Cardiac muscle cell (in vitro differentiated cells and primary cell): ENCODE measurements at regions not wholly inside any gene's neighbourhood (a gene's known extent, or its start where the extent isn't known, plus 50 kb on each side); places are given as distances from the start of the nearest gene placed in this dataset.

ENCODE experiments used
- DNase-seq, 2 donors: peaks; one replicate each; pipeline versions ENCODE4 v3.0.0 to v3.0.0-alpha.2; 2010 to 2017; ENCODE audit warnings: low read depth in 1 of 2, low spot score in 1 of 2
- H3K27ac ChIP-seq: fragments of 200-600 bp; sonication (generic); 2 replicates; pipeline ENCODE4 v1.5.1; 2016
- H3K27me3 ChIP-seq: fragments of 200-600 bp; sonication (generic); 2 replicates; pipeline ENCODE4 v1.6.0; 2016; ENCODE audit warnings: control low read depth
- H3K36me3 ChIP-seq: fragments of 200-600 bp; sonication (generic); 2 replicates; pipeline ENCODE4 v1.5.1; 2016; ENCODE audit warnings: control low read depth
- H3K4me1 ChIP-seq: fragments of 200-600 bp; sonication (generic); 2 replicates; pipeline ENCODE4 v1.8.1; 2017; ENCODE audit warnings: low read depth, mild to moderate bottlenecking, mixed run types
- H3K4me3 ChIP-seq: fragments of 200-600 bp; sonication (generic); 2 replicates; pipeline ENCODE4 v1.5.1; 2016; ENCODE audit warnings: mild to moderate bottlenecking
- H3K9me3 ChIP-seq: fragments of 200-600 bp; sonication (generic); 2 replicates; pipeline ENCODE4 v1.5.1; 2017; ENCODE audit warnings: low read depth, mild to moderate bottlenecking, control low read depth
- TF ChIP-seq, protein P1 (sequence below): IDR thresholded peaks from 2 replicates; pipeline ENCODE4 v1.5.1; 2012; ENCODE audit warnings: low read depth, mild to moderate bottlenecking, low read length

DNA sequence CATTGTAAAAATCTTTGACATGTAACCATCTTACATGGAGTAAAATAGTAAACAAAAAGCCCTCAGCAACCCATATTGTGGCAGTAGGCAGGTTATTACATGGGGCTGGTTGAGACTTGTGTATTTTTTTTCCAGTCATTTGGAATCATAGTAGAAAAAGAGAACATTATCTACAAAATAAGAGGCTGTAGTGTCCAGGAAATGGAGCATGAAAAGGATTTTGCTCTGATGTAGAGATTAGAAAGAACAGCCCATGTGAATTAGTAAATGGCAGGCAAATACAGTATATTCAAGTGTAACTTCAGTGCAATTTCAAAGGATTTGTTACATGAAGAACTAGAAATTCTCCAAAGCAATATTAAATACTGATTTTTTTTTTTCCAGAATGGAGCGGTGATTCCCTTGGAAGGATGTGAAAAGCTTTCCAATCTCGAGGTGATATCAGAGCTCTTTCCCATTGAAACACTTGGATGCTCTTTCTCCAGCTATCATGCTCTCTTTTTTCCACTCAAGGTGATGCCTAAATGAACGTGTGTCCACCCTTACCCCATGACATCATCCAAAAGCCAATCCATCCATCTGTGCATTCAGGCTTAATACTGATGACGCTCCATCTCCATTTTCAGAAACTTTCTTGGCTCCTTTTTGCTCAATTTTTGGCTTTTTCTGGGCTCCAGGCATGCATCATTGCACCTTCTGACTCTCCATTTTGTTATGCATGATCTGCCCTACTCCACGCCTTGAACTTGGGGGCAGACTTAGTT, 1034.7 kb downstream of the TYW1 start:
- DNase-seq, result no peak
- Histone ChIP-seq H3K9me3 (no peaks in the 10 kb centered on the region), H3K4me1 (no peaks in the 10 kb centered on the region), H3K4me3 (no peak overlapping the region), H3K27ac (no peak overlapping the region), H3K27me3 (no peaks in the 10 kb centered on the region), H3K36me3 (no peaks in the 10 kb centered on the region)
- TF ChIP-seq, protein P1, sequence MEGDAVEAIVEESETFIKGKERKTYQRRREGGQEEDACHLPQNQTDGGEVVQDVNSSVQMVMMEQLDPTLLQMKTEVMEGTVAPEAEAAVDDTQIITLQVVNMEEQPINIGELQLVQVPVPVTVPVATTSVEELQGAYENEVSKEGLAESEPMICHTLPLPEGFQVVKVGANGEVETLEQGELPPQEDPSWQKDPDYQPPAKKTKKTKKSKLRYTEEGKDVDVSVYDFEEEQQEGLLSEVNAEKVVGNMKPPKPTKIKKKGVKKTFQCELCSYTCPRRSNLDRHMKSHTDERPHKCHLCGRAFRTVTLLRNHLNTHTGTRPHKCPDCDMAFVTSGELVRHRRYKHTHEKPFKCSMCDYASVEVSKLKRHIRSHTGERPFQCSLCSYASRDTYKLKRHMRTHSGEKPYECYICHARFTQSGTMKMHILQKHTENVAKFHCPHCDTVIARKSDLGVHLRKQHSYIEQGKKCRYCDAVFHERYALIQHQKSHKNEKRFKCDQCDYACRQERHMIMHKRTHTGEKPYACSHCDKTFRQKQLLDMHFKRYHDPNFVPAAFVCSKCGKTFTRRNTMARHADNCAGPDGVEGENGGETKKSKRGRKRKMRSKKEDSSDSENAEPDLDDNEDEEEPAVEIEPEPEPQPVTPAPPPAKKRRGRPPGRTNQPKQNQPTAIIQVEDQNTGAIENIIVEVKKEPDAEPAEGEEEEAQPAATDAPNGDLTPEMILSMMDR, result no peak

DNA sequence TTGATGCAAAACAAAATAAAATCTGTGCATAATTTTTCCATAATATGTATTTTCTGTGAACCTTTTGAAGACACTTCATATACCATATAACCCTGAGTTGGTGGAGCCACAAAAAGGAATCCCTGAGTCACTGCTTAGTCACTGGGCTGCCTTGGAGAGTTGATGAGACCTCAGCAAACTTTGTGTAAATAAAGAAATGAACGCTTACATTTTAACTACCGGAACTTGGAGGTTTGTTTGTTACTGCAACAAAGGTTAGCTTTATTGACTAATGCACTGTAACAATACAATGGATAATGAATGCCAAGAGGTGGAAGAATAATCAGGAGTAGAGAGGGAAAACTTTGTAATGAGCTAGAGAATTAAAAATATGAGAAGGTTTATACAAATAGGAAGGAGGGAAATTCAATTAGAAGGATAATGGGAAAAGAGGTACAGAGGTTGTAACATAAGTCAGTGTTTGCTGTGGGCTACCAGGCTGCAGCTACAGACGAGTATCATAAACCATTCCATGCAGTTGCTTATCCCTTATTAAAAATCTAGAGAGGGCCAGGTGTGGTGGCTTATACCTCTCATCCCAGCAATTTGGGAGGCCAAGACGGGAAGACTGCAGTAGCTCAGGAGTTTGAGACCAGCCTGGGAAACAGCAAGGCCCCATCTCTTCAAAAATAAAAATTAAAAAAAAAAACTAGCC, 1042.1 kb downstream of the TYW1 start:
- TF ChIP-seq, protein P1, result no peak
- H3K4me1 ChIP-seq, result no peaks in the 10 kb centered on the region
- no peaks in the 10 kb centered on the region for H3K27me3 ChIP-seq
- peak in 1 of 2 donors; percentile 37 for DNase-seq
- H3K27ac ChIP-seq, result no peak overlapping the region
- H3K9me3 ChIP-seq, result no peaks in the 10 kb centered on the region
- no peak overlapping the region for H3K4me3 ChIP-seq
- no peaks in the 10 kb centered on the region for H3K36me3 ChIP-seq

DNA sequence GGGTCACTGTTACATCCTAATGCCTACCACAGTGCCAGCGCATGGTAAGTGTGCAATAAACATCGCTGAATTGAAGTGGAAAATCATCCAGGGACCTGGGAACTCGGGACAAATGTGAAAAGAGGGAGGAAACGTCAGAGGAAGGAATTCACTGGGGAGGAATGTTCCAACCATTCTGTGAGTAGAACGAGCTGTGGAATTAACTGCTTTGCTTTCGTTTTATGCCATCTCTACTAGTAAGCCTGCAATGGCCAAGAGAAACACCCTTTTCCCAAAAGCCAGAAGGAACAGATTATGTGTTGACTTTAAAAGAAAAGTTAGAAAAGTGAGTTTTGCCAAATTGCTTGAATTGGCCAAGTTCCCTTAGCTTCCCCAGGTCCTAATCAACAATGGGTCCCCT, 1044.9 kb downstream of the TYW1 start:
- no peak overlapping the region for H3K27ac ChIP-seq
- TF ChIP-seq, protein P1, result no peak
- DNase-seq, result peak in 1 of 2 donors; percentile 4
- H3K4me3 ChIP-seq, result no peak overlapping the region
- H3K36me3 ChIP-seq, result no peaks in the 10 kb centered on the region
- H3K27me3 ChIP-seq, result no peaks in the 10 kb centered on the region
- no peaks in the 10 kb centered on the region for H3K9me3 ChIP-seq
- H3K4me1 ChIP-seq, result no peaks in the 10 kb centered on the region

DNA sequence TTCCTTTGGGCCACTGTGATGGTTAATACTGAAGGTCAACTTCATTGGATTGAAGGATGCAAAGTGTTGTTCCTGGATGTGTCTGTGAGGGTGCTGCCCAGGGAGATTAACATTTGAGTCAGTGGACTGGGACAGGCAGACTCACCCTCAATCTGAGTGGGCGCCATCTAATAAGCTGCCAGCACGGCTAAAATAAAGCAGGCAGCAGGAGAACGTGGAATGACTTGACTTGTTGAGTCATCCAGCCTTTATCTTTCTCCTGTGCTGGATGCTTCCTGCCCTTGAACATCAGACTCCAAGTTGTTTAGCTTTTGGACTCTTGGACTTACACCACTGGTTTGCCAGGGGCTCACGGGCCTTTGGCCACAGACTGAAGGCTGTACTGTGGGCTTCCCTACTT, 1046.9 kb downstream of the TYW1 start:
- TF ChIP-seq, protein P1, result no peak
- Histone ChIP-seq H3K9me3 (no peaks in the 10 kb centered on the region), H3K27ac (no peak overlapping the region)

DNA sequence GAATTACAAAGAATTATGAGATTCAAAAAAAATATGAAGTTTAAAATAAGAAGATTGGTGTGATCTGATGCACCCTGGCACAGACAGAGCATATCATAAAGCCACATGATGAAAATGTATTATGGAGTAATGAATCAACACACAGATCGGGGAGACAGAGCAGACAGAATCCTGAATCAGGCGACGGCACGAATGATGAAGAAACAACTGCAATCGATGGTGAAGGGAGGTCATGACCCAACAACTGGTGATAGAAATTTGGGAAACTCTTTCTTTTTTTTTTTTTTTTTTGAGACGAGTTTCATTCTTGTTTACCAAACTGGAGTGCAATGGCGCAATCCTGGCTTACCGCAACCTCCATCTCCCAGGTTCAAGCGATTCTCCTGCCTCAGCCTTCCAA, 1054.0 kb downstream of the TYW1 start:
- H3K36me3 ChIP-seq, result no peaks in the 10 kb centered on the region
- TF ChIP-seq, protein P1, result no peak

More for the DNA sequence above, 1046.9 kb downstream of the TYW1 start:
- Histone ChIP-seq H3K36me3 (no peaks in the 10 kb centered on the region), H3K4me3 (no peak overlapping the region), H3K27me3 (no peaks in the 10 kb centered on the region), H3K4me1 (no peaks in the 10 kb centered on the region)
- peak in 1 of 2 donors; percentile 16 for DNase-seq

More for the DNA sequence above, 1054.0 kb downstream of the TYW1 start:
- no peak overlapping the region for H3K4me3 ChIP-seq
- H3K9me3 ChIP-seq, result no peaks in the 10 kb centered on the region
- H3K4me1 ChIP-seq, result no peaks in the 10 kb centered on the region
- no peaks in the 10 kb centered on the region for H3K27me3 ChIP-seq
- no peak for DNase-seq
- no peak overlapping the region for H3K27ac ChIP-seq
